ENCODE measurements at regions not wholly inside any gene's neighbourhood (a gene's known extent, or its start where the extent isn't known, plus 50 kb on each side); places are given as distances from the start of the nearest gene placed in this dataset.

- no peak for TF ChIP-seq CTCF (IDR thresholded peaks at IDR 0.05)
- TF ChIP-seq EZH2 (IDR thresholded peaks at IDR 0.05; ENCODE audit: borderline replicate concordance, insufficient read depth, low read depth, low read length, poor library complexity, severe bottlenecking), result no peak
Observed at GRCh38 chr2:65525616-65526231, 93.3 kb upstream of the SPRED2 start.

All from B cell (primary cell).